Naive B cell (primary cell): ENCODE measurements at regions not wholly inside any gene's neighbourhood (a gene's known extent, or its start where the extent isn't known, plus 50 kb on each side); places are given as distances from the start of the nearest gene placed in this dataset.

ENCODE experiments used
- ATAC-seq, 2 donors: fragments of 150-1000 bp; cut with Tn5 transposase; 2 replicates each; pipeline ENCODE4 v1.10.0; 2021; ENCODE audit warnings: low read depth in 2 of 2, mild to moderate bottlenecking in 2 of 2, moderate library complexity in 2 of 2
- DNase-seq: peaks from one replicate; pipeline ENCODE4 v3.0.0; 2022
- H3K27ac Mint-ChIP-seq, 6 donors: one replicate each; pipeline ENCODE4 v1.8.0; 2020 to 2022; ENCODE audit warnings: mild to moderate bottlenecking in 6 of 6, mixed read lengths in 6 of 6, moderate library complexity in 5 of 6, inconsistent platforms in 2 of 6
- H3K27me3 Mint-ChIP-seq, 3 donors: one replicate each; pipeline ENCODE4 v1.8.0; 2021 to 2022; ENCODE audit warnings: mixed read lengths in 3 of 3, mild to moderate bottlenecking in 1 of 3
- H3K36me3 Mint-ChIP-seq, 2 donors: one replicate each; pipeline ENCODE4 v1.8.0; 2020 to 2022; ENCODE audit warnings: mixed read lengths in 2 of 2, inconsistent platforms in 1 of 2, mild to moderate bottlenecking in 1 of 2
- H3K4me1 Mint-ChIP-seq, 3 donors: one replicate each; pipeline ENCODE4 v1.8.0; 2020 to 2022; ENCODE audit warnings: mixed read lengths in 3 of 3, inconsistent platforms in 1 of 3, mild to moderate bottlenecking in 1 of 3, moderate library complexity in 1 of 3
- H3K4me3 Mint-ChIP-seq, 8 donors: one replicate each; pipeline ENCODE4 v1.8.0; 2020 to 2022; ENCODE audit warnings: mild to moderate bottlenecking in 8 of 8, mixed read lengths in 8 of 8, moderate library complexity in 8 of 8, inconsistent platforms in 2 of 8
- H3K9me3 Mint-ChIP-seq, 7 donors: one replicate each; pipeline ENCODE4 v1.8.0; 2020 to 2022; ENCODE audit warnings: mixed read lengths in 7 of 7, mild to moderate bottlenecking in 5 of 7, inconsistent platforms in 2 of 7, moderate library complexity in 1 of 7

GRCh38 chr1:238241607-238242006, 350.9 kb upstream of the ZP4 start:
- no peaks in the 10 kb centered on the region for H3K4me1 Mint-ChIP-seq
- no peaks in the 10 kb centered on the region for H3K27me3 Mint-ChIP-seq
- DNase-seq (no peak), ATAC-seq (no peak)
- H3K27ac Mint-ChIP-seq = no peak overlapping the region
- H3K4me3 Mint-ChIP-seq = no peak overlapping the region
- H3K36me3 Mint-ChIP-seq = no peaks in the 10 kb centered on the region
- peaks cover 0 to 3% (median 0%) of the 10 kb centered on the region in 7 donors for H3K9me3 Mint-ChIP-seq

GRCh38 chr1:238239343-238239742, 348.6 kb upstream of the ZP4 start:
- Mint-ChIP-seq H3K27ac (no peak overlapping the region), H3K4me3 (no peak overlapping the region), H3K36me3 (no peaks in the 10 kb centered on the region), H3K27me3 (no peaks in the 10 kb centered on the region), H3K4me1 (no peaks in the 10 kb centered on the region), H3K9me3 (peaks cover 0 to 3% (median 0%) of the 10 kb centered on the region in 7 donors)
- no peak for DNase-seq
- ATAC-seq = no peak

- DNase-seq (no peak), ATAC-seq (no peak)
- Mint-ChIP-seq H3K4me3 (no peak overlapping the region), H3K4me1 (no peaks in the 10 kb centered on the region), H3K27me3 (no peaks in the 10 kb centered on the region), H3K27ac (no peak overlapping the region), H3K9me3 (peaks cover 0 to 11% (median 0%) of the 10 kb centered on the region in 7 donors), H3K36me3 (no peaks in the 10 kb centered on the region)
These were observed 343.2 kb upstream of the ZP4 start for GRCh38 chr1:238233966-238234365.

- no peaks in the 10 kb centered on the region for H3K27me3 Mint-ChIP-seq
- ATAC-seq (no peak), DNase-seq (no peak)
- H3K4me1 Mint-ChIP-seq = no peaks in the 10 kb centered on the region
- no peaks in the 10 kb centered on the region for H3K36me3 Mint-ChIP-seq
- no peak overlapping the region for H3K4me3 Mint-ChIP-seq
- no peak overlapping the region for H3K27ac Mint-ChIP-seq
- H3K9me3 Mint-ChIP-seq = peaks cover 0 to 8% (median 0%) of the 10 kb centered on the region in 7 donors
These were observed 341.5 kb upstream of the ZP4 start for GRCh38 chr1:238232084-238232710.

- no peak for ATAC-seq
- Mint-ChIP-seq H3K27me3 (no peaks in the 10 kb centered on the region), H3K36me3 (no peaks in the 10 kb centered on the region), H3K27ac (no peak overlapping the region), H3K9me3 (peaks cover 0 to 4% (median 2%) of the 10 kb centered on the region in 7 donors), H3K4me3 (no peak overlapping the region), H3K4me1 (no peaks in the 10 kb centered on the region)
- no peak for DNase-seq
These were observed 336.1 kb upstream of the ZP4 start for GRCh38 chr1:238226810-238227209.

- no peaks in the 10 kb centered on the region for H3K27me3 Mint-ChIP-seq
- H3K9me3 Mint-ChIP-seq = peaks cover 0 to 7% (median 2%) of the 10 kb centered on the region in 7 donors
- H3K27ac Mint-ChIP-seq = no peak overlapping the region
- H3K4me1 Mint-ChIP-seq = no peaks in the 10 kb centered on the region
- H3K36me3 Mint-ChIP-seq = no peaks in the 10 kb centered on the region
- DNase-seq (no peak), ATAC-seq (no peak)
- no peak overlapping the region for H3K4me3 Mint-ChIP-seq
These were observed 332.4 kb upstream of the ZP4 start for GRCh38 chr1:238223076-238223640.

GRCh38 chr1:238221738-238222137, 331.0 kb upstream of the ZP4 start:
- no peak for ATAC-seq
- Mint-ChIP-seq H3K9me3 (peaks cover 0 to 9% (median 0%) of the 10 kb centered on the region in 7 donors), H3K36me3 (no peaks in the 10 kb centered on the region), H3K4me3 (no peak overlapping the region), H3K27me3 (no peaks in the 10 kb centered on the region), H3K4me1 (no peaks in the 10 kb centered on the region), H3K27ac (no peak overlapping the region)
- no peak for DNase-seq

- Mint-ChIP-seq H3K4me1 (no peaks in the 10 kb centered on the region), H3K27ac (no peak overlapping the region), H3K27me3 (no peaks in the 10 kb centered on the region), H3K36me3 (no peaks in the 10 kb centered on the region), H3K4me3 (no peak overlapping the region), H3K9me3 (peaks cover 0 to 13% (median 2%) of the 10 kb centered on the region in 7 donors)
- DNase-seq (no peak), ATAC-seq (no peak)
These were observed 323.7 kb upstream of the ZP4 start for GRCh38 chr1:238214449-238214848.

GRCh38 chr1:238205045-238205662, 314.4 kb upstream of the ZP4 start:
- no peaks in the 10 kb centered on the region for H3K4me1 Mint-ChIP-seq
- ATAC-seq (no peak), DNase-seq (no peak)
- no peaks in the 10 kb centered on the region for H3K27me3 Mint-ChIP-seq
- no peak overlapping the region for H3K4me3 Mint-ChIP-seq
- peaks cover 0 to 14% (median 7%) of the 10 kb centered on the region in 7 donors for H3K9me3 Mint-ChIP-seq
- H3K27ac Mint-ChIP-seq = no peak overlapping the region
- no peaks in the 10 kb centered on the region for H3K36me3 Mint-ChIP-seq

- no peak overlapping the region for H3K4me3 Mint-ChIP-seq
- ATAC-seq (no peak), DNase-seq (no peak)
- H3K4me1 Mint-ChIP-seq = no peaks in the 10 kb centered on the region
- H3K27me3 Mint-ChIP-seq = no peaks in the 10 kb centered on the region
- H3K9me3 Mint-ChIP-seq = peaks cover 0 to 8% (median 4%) of the 10 kb centered on the region in 7 donors
- H3K27ac Mint-ChIP-seq = no peak overlapping the region
- H3K36me3 Mint-ChIP-seq = no peaks in the 10 kb centered on the region
These were observed 311.3 kb upstream of the ZP4 start for GRCh38 chr1:238201992-238202391.

- H3K36me3 Mint-ChIP-seq = no peaks in the 10 kb centered on the region
These were observed 308.6 kb upstream of the ZP4 start for GRCh38 chr1:238199325-238199724.

GRCh38 chr1:238196516-238196915, 305.8 kb upstream of the ZP4 start:
- Mint-ChIP-seq H3K4me1 (no peaks in the 10 kb centered on the region), H3K36me3 (no peaks in the 10 kb centered on the region), H3K9me3 (peaks cover 0 to 7% (median 3%) of the 10 kb centered on the region in 7 donors), H3K4me3 (no peak overlapping the region), H3K27ac (no peak overlapping the region), H3K27me3 (no peaks in the 10 kb centered on the region)
- DNase-seq (no peak), ATAC-seq (no peak)

More at GRCh38 chr1:238199325-238199724, 308.6 kb upstream of the ZP4 start:
- no peak overlapping the region for H3K27ac Mint-ChIP-seq
- ATAC-seq = no peak
- peaks cover 0 to 8% (median 1%) of the 10 kb centered on the region in 7 donors for H3K9me3 Mint-ChIP-seq
- no peak for DNase-seq
- no peak overlapping the region for H3K4me3 Mint-ChIP-seq
- H3K27me3 Mint-ChIP-seq = no peaks in the 10 kb centered on the region
- no peaks in the 10 kb centered on the region for H3K4me1 Mint-ChIP-seq

- no peak for ATAC-seq
- no peaks in the 10 kb centered on the region for H3K4me1 Mint-ChIP-seq
- H3K9me3 Mint-ChIP-seq = peaks cover 0 to 10% (median 4%) of the 10 kb centered on the region in 7 donors
- H3K27me3 Mint-ChIP-seq = peaks cover 0 to 4% (median 0%) of the 10 kb centered on the region in 3 donors
- H3K36me3 Mint-ChIP-seq = no peaks in the 10 kb centered on the region
- DNase-seq = no peak
- H3K4me3 Mint-ChIP-seq = no peak overlapping the region
- H3K27ac Mint-ChIP-seq = no peak overlapping the region
These were observed 300.4 kb upstream of the ZP4 start for GRCh38 chr1:238191170-238191569.

GRCh38 chr1:238187575-238187949, 296.8 kb upstream of the ZP4 start:
- DNase-seq (no peak), ATAC-seq (no peak)
- Mint-ChIP-seq H3K27ac (no peak overlapping the region), H3K4me1 (no peaks in the 10 kb centered on the region), H3K9me3 (peaks cover 0 to 15% (median 5%) of the 10 kb centered on the region in 7 donors), H3K4me3 (no peak overlapping the region), H3K36me3 (no peaks in the 10 kb centered on the region), H3K27me3 (peaks cover 0 to 4% (median 0%) of the 10 kb centered on the region in 3 donors)
